ENCODE measurements at regions not wholly inside any gene's neighbourhood (a gene's known extent, or its start where the extent isn't known, plus 50 kb on each side); places are given as distances from the start of the nearest gene placed in this dataset.

- H3K27me3 Mint-ChIP-seq (ENCODE audit: low read depth) = peaks cover 19% of the 10 kb centered on the region
- DNase-seq (ENCODE audit: low read depth, low spot score) = no peak
- H3K4me3 Mint-ChIP-seq = no peak overlapping the region
- H3K27ac Mint-ChIP-seq (ENCODE audit: unreplicated experiment) = no peak overlapping the region
- no peak for TF ChIP-seq CTCF (conservative IDR thresholded peaks at IDR 0.05)
- H3K4me1 Mint-ChIP-seq = peaks cover 5% of the 10 kb centered on the region
- H3K36me3 Mint-ChIP-seq (ENCODE audit: low read depth) = no peaks in the 10 kb centered on the region
- peaks cover 6% of the 10 kb centered on the region for H3K9me3 Mint-ChIP-seq
These were observed 170.8 kb upstream of the PODXL start for GRCh38 chr7:131727189-131727588.

GRCh38 chr7:131726686-131727085, 170.3 kb upstream of the PODXL start:
- Mint-ChIP-seq H3K9me3 (peaks cover 6% of the 10 kb centered on the region), H3K4me3 (no peak overlapping the region), H3K27ac (ENCODE audit: unreplicated experiment) (no peak overlapping the region), H3K27me3 (ENCODE audit: low read depth) (peaks cover 17% of the 10 kb centered on the region), H3K36me3 (ENCODE audit: low read depth) (no peaks in the 10 kb centered on the region), H3K4me1 (peaks cover 5% of the 10 kb centered on the region)
- no peak for DNase-seq (ENCODE audit: low read depth, low spot score)
- TF ChIP-seq CTCF (conservative IDR thresholded peaks at IDR 0.05) = no peak

- no peak for DNase-seq (ENCODE audit: low read depth, low spot score)
- no peak for TF ChIP-seq CTCF (conservative IDR thresholded peaks at IDR 0.05)
- H3K27me3 Mint-ChIP-seq (ENCODE audit: low read depth) = peaks cover 17% of the 10 kb centered on the region
- H3K9me3 Mint-ChIP-seq = peaks cover 6% of the 10 kb centered on the region
- H3K27ac Mint-ChIP-seq (ENCODE audit: unreplicated experiment) = no peak overlapping the region
- H3K4me1 Mint-ChIP-seq = peaks cover 5% of the 10 kb centered on the region
- no peaks in the 10 kb centered on the region for H3K36me3 Mint-ChIP-seq (ENCODE audit: low read depth)
- no peak overlapping the region for H3K4me3 Mint-ChIP-seq
These were observed 169.6 kb upstream of the PODXL start for GRCh38 chr7:131726031-131726430.

- Mint-ChIP-seq H3K27me3 (ENCODE audit: low read depth) (peaks cover 12% of the 10 kb centered on the region), H3K4me3 (no peak overlapping the region), H3K36me3 (ENCODE audit: low read depth) (no peaks in the 10 kb centered on the region), H3K4me1 (peaks cover 5% of the 10 kb centered on the region), H3K27ac (ENCODE audit: unreplicated experiment) (no peak overlapping the region), H3K9me3 (peaks cover 6% of the 10 kb centered on the region)
- no peak for DNase-seq (ENCODE audit: low read depth, low spot score)
- no peak for TF ChIP-seq CTCF (conservative IDR thresholded peaks at IDR 0.05)
These were observed 168.4 kb upstream of the PODXL start for GRCh38 chr7:131724776-131725345.

GRCh38 chr7:131723926-131724325, 167.5 kb upstream of the PODXL start:
- Mint-ChIP-seq H3K4me3 (no peak overlapping the region), H3K27me3 (ENCODE audit: low read depth) (peaks cover 10% of the 10 kb centered on the region), H3K27ac (ENCODE audit: unreplicated experiment) (no peak overlapping the region), H3K4me1 (peaks cover 5% of the 10 kb centered on the region), H3K36me3 (ENCODE audit: low read depth) (no peaks in the 10 kb centered on the region), H3K9me3 (peaks cover 5% of the 10 kb centered on the region)
- DNase-seq (ENCODE audit: low read depth, low spot score) = no peak
- TF ChIP-seq CTCF (conservative IDR thresholded peaks at IDR 0.05) = no peak

Data from neural crest cell (in vitro differentiated cells).